Vagina (tissue), 2 donors: ENCODE measurements at regions not wholly inside any gene's neighbourhood (a gene's known extent, or its start where the extent isn't known, plus 50 kb on each side); places are given as distances from the start of the nearest gene placed in this dataset.
A peak's percentile ranks its signal among the peaks of the same experiment; 100 is the strongest.

Source experiments
- DNase-seq, 2 donors: peaks; one replicate each; pipeline ENCODE4 v3.0.0-alpha.2; 2017; ENCODE audit errors: extremely low spot score in 2 of 2
- H3K27ac ChIP-seq: fragments of 200-600 bp; sonication (generic); one replicate; pipeline ENCODE4 v1.5.1; 2019
- H3K27me3 ChIP-seq: fragments of 200-600 bp; sonication (generic); one replicate; pipeline ENCODE4 v1.5.1; 2019
- H3K36me3 ChIP-seq, 2 donors: fragments of 200-600 bp; sonication (generic); one replicate each; pipeline ENCODE4 v1.5.1; 2017 to 2019
- H3K4me1 ChIP-seq: fragments of 200-600 bp; sonication (generic); one replicate; pipeline ENCODE4 v1.5.1; 2019
- H3K4me3 ChIP-seq, 2 donors: fragments of 200-600 bp; sonication (generic); 1 replicate in 1 of 2; 2 replicates in 1 of 2; pipeline ENCODE4 v1.5.1; 2016 to 2019
- H3K9me3 ChIP-seq: fragments of 200-600 bp; sonication (generic); one replicate; pipeline ENCODE4 v1.5.1; 2019
- CTCF ChIP-seq, 3 experiments: fragments of 450-650 bp in 2 of 3; fragments of 200-600 bp in 1 of 3; sonication (generic) in 1 of 3; IDR thresholded peaks; one replicate each; pipeline ENCODE4 v1.5.1; 2017 to 2019; ENCODE audit warnings: antibody characterized with exemption in 3 of 3, mild to moderate bottlenecking in 2 of 3, moderate library complexity in 2 of 3
- POLR2A ChIP-seq, 2 donors: fragments of 450-650 bp; IDR thresholded peaks; one replicate each; pipeline ENCODE4 v1.6.1; 2017; ENCODE audit warnings: antibody characterized with exemption in 2 of 2, mild to moderate bottlenecking in 2 of 2, moderate library complexity in 2 of 2
- POLR2AphosphoS5 ChIP-seq, 2 donors: sonication (generic); formaldehyde crosslinking; IDR thresholded peaks; one replicate each; pipeline ENCODE4 v1.9.0; 2017; ENCODE audit warnings: antibody characterized with exemption in 2 of 2, mild to moderate bottlenecking in 2 of 2, low read depth in 1 of 2; ENCODE audit not compliant: insufficient read depth in 1 of 2
- intact Hi-C: fragments of 100-400 bp; cut with DNase I; formaldehyde crosslinking; loops from one replicate; pipeline ENCODE4 v1.15.1; 2023

- intact Hi-C loops: no loop called here
- H3K4me1 ChIP-seq: no peaks in the 10 kb centered on the region
Observed at GRCh38 chr1:218925777-218926176, 247.9 kb upstream of the LYPLAL1 start.

GRCh38 chr1:218926631-218927030 lies 247.0 kb upstream of the LYPLAL1 start:
- no peak for TF ChIP-seq POLR2A (IDR thresholded peaks at IDR 0.05)
- no peak for TF ChIP-seq CTCF (IDR thresholded peaks at IDR 0.05)
- TF ChIP-seq POLR2AphosphoS5 (IDR thresholded peaks at IDR 0.05; ENCODE audit: insufficient read depth in 1 of 2, low read depth in 1 of 2): no peak
- intact Hi-C loops: no loop called here
- H3K36me3 ChIP-seq: no peaks in the 10 kb centered on the region
- H3K27ac ChIP-seq: no peak overlapping the region
- no peaks in the 10 kb centered on the region for H3K4me1 ChIP-seq
- DNase-seq: no peak
- H3K27me3 ChIP-seq: no peaks in the 10 kb centered on the region
- H3K9me3 ChIP-seq: no peaks in the 10 kb centered on the region
- H3K4me3 ChIP-seq: no peak overlapping the region

More at GRCh38 chr1:218925777-218926176, 247.9 kb upstream of the LYPLAL1 start:
- Histone ChIP-seq H3K4me3 (no peak overlapping the region), H3K36me3 (no peaks in the 10 kb centered on the region), H3K27me3 (no peaks in the 10 kb centered on the region), H3K27ac (no peak overlapping the region), H3K9me3 (no peaks in the 10 kb centered on the region)
- DNase-seq: no peak
- TF ChIP-seq POLR2A (IDR thresholded peaks at IDR 0.05) (no peak), CTCF (IDR thresholded peaks at IDR 0.05) (no peak), POLR2AphosphoS5 (IDR thresholded peaks at IDR 0.05; ENCODE audit: insufficient read depth in 1 of 2, low read depth in 1 of 2) (no peak)

- no peak overlapping the region for H3K4me3 ChIP-seq
- no peaks in the 10 kb centered on the region for H3K27me3 ChIP-seq
- no peaks in the 10 kb centered on the region for H3K4me1 ChIP-seq
- H3K27ac ChIP-seq: peak overlapping the region; percentile 34
- no peaks in the 10 kb centered on the region for H3K9me3 ChIP-seq
- TF ChIP-seq CTCF (IDR thresholded peaks at IDR 0.05) (no peak), POLR2A (IDR thresholded peaks at IDR 0.05) (no peak), POLR2AphosphoS5 (IDR thresholded peaks at IDR 0.05; ENCODE audit: insufficient read depth in 1 of 2, low read depth in 1 of 2) (no peak)
- intact Hi-C loops: no loop called here
- DNase-seq: no peak
- H3K36me3 ChIP-seq: no peaks in the 10 kb centered on the region
Observed at GRCh38 chr1:218930000-218930399, 243.7 kb upstream of the LYPLAL1 start.

- TF ChIP-seq POLR2A (IDR thresholded peaks at IDR 0.05): no peak
- TF ChIP-seq POLR2AphosphoS5 (IDR thresholded peaks at IDR 0.05; ENCODE audit: insufficient read depth in 1 of 2, low read depth in 1 of 2): peak in 1 of 2 donors; percentile 52
- TF ChIP-seq CTCF (IDR thresholded peaks at IDR 0.05): peak in 1 of 3 experiments; percentile 20
- peak overlapping the region; percentile 34 for H3K27ac ChIP-seq
- no peaks in the 10 kb centered on the region for H3K36me3 ChIP-seq
- H3K4me3 ChIP-seq: no peak overlapping the region
- H3K9me3 ChIP-seq: no peaks in the 10 kb centered on the region
- intact Hi-C loops: no loop called here
- H3K27me3 ChIP-seq: no peaks in the 10 kb centered on the region
- no peaks in the 10 kb centered on the region for H3K4me1 ChIP-seq
- no peak for DNase-seq
Observed at GRCh38 chr1:218930472-218931241, 243.0 kb upstream of the LYPLAL1 start.

- intact Hi-C loops: no loop called here
- Histone ChIP-seq H3K36me3 (no peaks in the 10 kb centered on the region), H3K27me3 (no peaks in the 10 kb centered on the region), H3K4me3 (no peak overlapping the region), H3K27ac (no peak overlapping the region), H3K4me1 (no peaks in the 10 kb centered on the region), H3K9me3 (no peaks in the 10 kb centered on the region)
- TF ChIP-seq POLR2A (IDR thresholded peaks at IDR 0.05): no peak
- TF ChIP-seq POLR2AphosphoS5 (IDR thresholded peaks at IDR 0.05; ENCODE audit: insufficient read depth in 1 of 2, low read depth in 1 of 2): peak in 1 of 2 donors; percentile 45
- TF ChIP-seq CTCF (IDR thresholded peaks at IDR 0.05): no peak
- DNase-seq: no peak
Observed at GRCh38 chr1:218931324-218931723, 242.4 kb upstream of the LYPLAL1 start.
